H1 (cell line): ENCODE measurements at regions not wholly inside any gene's neighbourhood (a gene's known extent, or its start where the extent isn't known, plus 50 kb on each side); places are given as distances from the start of the nearest gene placed in this dataset.

ENCODE experiments used
- BACH1 ChIP-seq: IDR thresholded peaks from 2 replicates; pipeline ENCODE4 v1.6.1; 2012; ENCODE audit warnings: low read length, improper control_type of control experiment
- CBX5 ChIP-seq: fragments of 300-800, 300-1000 bp; sonication (generic); IDR thresholded peaks from 2 replicates; pipeline ENCODE4 v1.7.1; 2016; ENCODE audit warnings: antibody characterized with exemption, low read length, low read depth
- CREB1 ChIP-seq: IDR thresholded peaks from 2 replicates; pipeline ENCODE4 v1.6.1; 2012; ENCODE audit warnings: inconsistent platforms
- EP300 ChIP-seq, 2 experiments: IDR thresholded peaks; 1 replicate in 1 of 2; 2 replicates in 1 of 2; pipeline ENCODE4 v1.6.1; 2011 to 2012; ENCODE audit warnings: low read depth in 2 of 2, low read length in 2 of 2, mild to moderate bottlenecking in 2 of 2, borderline replicate concordance in 1 of 2, inconsistent platforms in 1 of 2, moderate library complexity in 1 of 2
- EZH2 ChIP-seq: fragments of 200-600 bp; sonication (generic); IDR thresholded peaks from 2 replicates; pipeline ENCODE4 v1.7.1; 2012; ENCODE audit warnings: low read depth, mild to moderate bottlenecking, moderate library complexity, low read length, inconsistent platforms; ENCODE audit not compliant: severe bottlenecking
- GABPA ChIP-seq: IDR thresholded peaks from 2 replicates; pipeline ENCODE4 v1.6.1; 2011; ENCODE audit warnings: mild to moderate bottlenecking, low read length, moderate library complexity, borderline replicate concordance; ENCODE audit not compliant: insufficient read depth
- GTF2F1 ChIP-seq: IDR thresholded peaks from 2 replicates; pipeline ENCODE4 v1.6.1; 2012; ENCODE audit warnings: low read depth, low read length, improper control_type of control experiment, borderline replicate concordance
- POLR2A ChIP-seq, 2 experiments: IDR thresholded peaks; 1 replicate in 1 of 2; 2 replicates in 1 of 2; pipeline ENCODE4 v1.6.1; 2011; ENCODE audit warnings: low read depth in 2 of 2, low read length in 2 of 2, mild to moderate bottlenecking in 2 of 2; ENCODE audit errors: control extremely low read depth in 1 of 2
- RAD21 ChIP-seq, 2 experiments: IDR thresholded peaks in 1 of 2; conservative IDR thresholded peaks in 1 of 2; 2 replicates each; pipeline ENCODE4 v1.6.1; 2011; ENCODE audit warnings: low read depth in 2 of 2, low read length in 2 of 2, improper control_type of control experiment in 1 of 2, inconsistent platforms in 1 of 2, mild to moderate bottlenecking in 1 of 2, moderate library complexity in 1 of 2
- SAP30 ChIP-seq: fragments of 300-600 bp; sonication (generic); IDR thresholded peaks from 2 replicates; pipeline ENCODE4 v1.7.1; 2012; ENCODE audit warnings: low read length, moderate library complexity, mild to moderate bottlenecking, inconsistent platforms; ENCODE audit not compliant: insufficient read depth, insufficient replicate concordance
- SP4 ChIP-seq: IDR thresholded peaks from 2 replicates; pipeline ENCODE4 v1.6.1; 2012; ENCODE audit warnings: low read length, inconsistent platforms
- TF ChIP-seq, protein P1 (sequence below), 3 experiments: IDR thresholded peaks; 1 replicate in 2 of 3; 2 replicates in 1 of 3; pipeline versions ENCODE4 v1.5.1 to v1.6.1; 2011; ENCODE audit warnings: low read length in 3 of 3, mild to moderate bottlenecking in 3 of 3, inconsistent platforms in 2 of 3, low read depth in 1 of 3, moderate library complexity in 1 of 3; ENCODE audit not compliant: insufficient read depth in 1 of 3; ENCODE audit errors: control extremely low read depth in 1 of 3
- TF ChIP-seq, protein P2 (sequence below): IDR thresholded peaks from 2 replicates; pipeline ENCODE4 v1.6.1; 2011; ENCODE audit warnings: low read length, improper control_type of control experiment

DNA sequence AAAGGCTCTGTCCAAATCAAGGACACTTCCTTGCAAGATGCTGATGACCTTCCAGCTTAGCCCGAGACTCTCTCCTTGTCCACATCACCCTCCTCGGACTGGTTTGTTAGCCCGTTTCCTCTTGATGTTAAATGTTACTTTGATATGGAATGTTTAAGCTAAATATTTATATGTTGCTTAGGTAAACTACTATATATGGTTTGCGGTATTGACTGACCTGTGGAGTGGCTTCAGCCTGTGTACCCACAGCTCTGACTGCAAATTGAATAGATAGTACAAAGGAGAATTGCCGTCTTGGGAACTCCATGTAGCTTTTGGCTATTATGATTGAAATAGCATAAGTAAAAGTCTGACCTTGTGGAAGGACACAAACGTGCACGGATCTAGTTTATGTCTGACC is 422.0 kb downstream of the YTHDC2 start:
- no peak for TF ChIP-seq POLR2A (IDR thresholded peaks at IDR 0.05; ENCODE audit: control extremely low read depth in 1 of 2, low read depth in 2 of 2, low read length in 2 of 2)
- TF ChIP-seq EP300 (IDR thresholded peaks at IDR 0.05; ENCODE audit: borderline replicate concordance in 1 of 2, low read depth in 2 of 2, low read length in 2 of 2): no peak
- TF ChIP-seq CREB1: no peak
- TF ChIP-seq, protein P1, sequence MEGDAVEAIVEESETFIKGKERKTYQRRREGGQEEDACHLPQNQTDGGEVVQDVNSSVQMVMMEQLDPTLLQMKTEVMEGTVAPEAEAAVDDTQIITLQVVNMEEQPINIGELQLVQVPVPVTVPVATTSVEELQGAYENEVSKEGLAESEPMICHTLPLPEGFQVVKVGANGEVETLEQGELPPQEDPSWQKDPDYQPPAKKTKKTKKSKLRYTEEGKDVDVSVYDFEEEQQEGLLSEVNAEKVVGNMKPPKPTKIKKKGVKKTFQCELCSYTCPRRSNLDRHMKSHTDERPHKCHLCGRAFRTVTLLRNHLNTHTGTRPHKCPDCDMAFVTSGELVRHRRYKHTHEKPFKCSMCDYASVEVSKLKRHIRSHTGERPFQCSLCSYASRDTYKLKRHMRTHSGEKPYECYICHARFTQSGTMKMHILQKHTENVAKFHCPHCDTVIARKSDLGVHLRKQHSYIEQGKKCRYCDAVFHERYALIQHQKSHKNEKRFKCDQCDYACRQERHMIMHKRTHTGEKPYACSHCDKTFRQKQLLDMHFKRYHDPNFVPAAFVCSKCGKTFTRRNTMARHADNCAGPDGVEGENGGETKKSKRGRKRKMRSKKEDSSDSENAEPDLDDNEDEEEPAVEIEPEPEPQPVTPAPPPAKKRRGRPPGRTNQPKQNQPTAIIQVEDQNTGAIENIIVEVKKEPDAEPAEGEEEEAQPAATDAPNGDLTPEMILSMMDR (IDR thresholded peaks at IDR 0.05; ENCODE audit: control extremely low read depth in 1 of 3, insufficient read depth in 1 of 3, low read depth in 1 of 3, low read length in 3 of 3): no peak
- no peak for TF ChIP-seq SAP30
- no peak for TF ChIP-seq CBX5
- no peak for TF ChIP-seq GABPA
- TF ChIP-seq GTF2F1: no peak
- no peak for TF ChIP-seq RAD21 (IDR thresholded peaks at IDR 0.05 in 1 of 2, conservative IDR thresholded peaks at IDR 0.05 in 1 of 2; ENCODE audit: low read depth in 2 of 2, low read length in 2 of 2)
- TF ChIP-seq SP4: no peak
- TF ChIP-seq, protein P2, sequence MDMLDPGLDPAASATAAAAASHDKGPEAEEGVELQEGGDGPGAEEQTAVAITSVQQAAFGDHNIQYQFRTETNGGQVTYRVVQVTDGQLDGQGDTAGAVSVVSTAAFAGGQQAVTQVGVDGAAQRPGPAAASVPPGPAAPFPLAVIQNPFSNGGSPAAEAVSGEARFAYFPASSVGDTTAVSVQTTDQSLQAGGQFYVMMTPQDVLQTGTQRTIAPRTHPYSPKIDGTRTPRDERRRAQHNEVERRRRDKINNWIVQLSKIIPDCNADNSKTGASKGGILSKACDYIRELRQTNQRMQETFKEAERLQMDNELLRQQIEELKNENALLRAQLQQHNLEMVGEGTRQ: no peak
- no peak for TF ChIP-seq EZH2
- TF ChIP-seq BACH1: no peak
